HFF-Myc (cell line): ENCODE measurements at regions not wholly inside any gene's neighbourhood (a gene's known extent, or its start where the extent isn't known, plus 50 kb on each side); places are given as distances from the start of the nearest gene placed in this dataset.

Source experiments
- DNase-seq: peaks from one replicate; pipeline ENCODE4 v3.0.0-alpha.2; 2011; ENCODE audit warnings: low read depth; ENCODE audit errors: extremely low read depth
- H3K4me3 ChIP-seq: replicated peaks from 2 replicates; pipeline ENCODE4 v1.5.1; 2011; ENCODE audit warnings: low read depth, mild to moderate bottlenecking, control low read depth, low read length
- TF ChIP-seq, protein P1 (sequence below): IDR thresholded peaks from 2 replicates; pipeline ENCODE4 v1.5.1; 2012; ENCODE audit warnings: mild to moderate bottlenecking, low read depth, low read length, control low read depth; ENCODE audit errors: missing control alignments

DNA sequence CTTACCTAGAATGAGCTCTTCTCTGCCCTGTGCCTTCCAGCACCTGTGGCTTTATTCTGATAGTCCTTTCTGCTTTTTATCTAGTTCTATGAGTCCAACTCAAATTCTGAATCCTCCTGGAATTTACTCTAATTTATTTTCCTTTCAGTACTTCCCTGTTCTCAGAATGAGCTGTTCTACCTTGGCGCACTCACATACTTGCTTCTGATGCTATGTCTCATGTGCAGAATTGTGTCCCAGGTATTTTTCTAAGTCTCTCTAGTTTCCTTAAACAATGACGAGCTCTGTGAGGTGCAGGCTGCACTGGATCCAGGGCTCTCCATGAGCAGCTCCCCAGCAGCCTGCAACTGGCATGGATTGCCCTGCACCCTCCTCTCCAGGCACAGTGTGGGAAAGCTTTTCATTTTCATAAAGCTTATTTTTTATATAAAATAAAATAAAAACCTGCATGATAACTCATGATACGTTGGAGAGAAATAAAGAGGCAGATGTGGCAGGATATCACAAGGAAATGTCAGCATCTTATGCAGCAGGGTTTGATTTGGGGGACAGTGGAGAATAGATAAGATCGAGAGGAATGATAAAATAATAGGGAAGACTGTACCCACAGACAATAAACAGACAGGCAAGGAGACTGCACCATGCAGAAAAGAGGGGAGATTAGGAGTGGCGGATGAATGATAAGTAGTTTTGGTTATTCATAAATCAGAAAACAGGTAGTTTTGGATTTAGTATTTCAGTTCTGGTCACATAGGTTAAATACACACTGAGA, 258.2 kb upstream of the POM121L12 start:
- TF ChIP-seq, protein P1, sequence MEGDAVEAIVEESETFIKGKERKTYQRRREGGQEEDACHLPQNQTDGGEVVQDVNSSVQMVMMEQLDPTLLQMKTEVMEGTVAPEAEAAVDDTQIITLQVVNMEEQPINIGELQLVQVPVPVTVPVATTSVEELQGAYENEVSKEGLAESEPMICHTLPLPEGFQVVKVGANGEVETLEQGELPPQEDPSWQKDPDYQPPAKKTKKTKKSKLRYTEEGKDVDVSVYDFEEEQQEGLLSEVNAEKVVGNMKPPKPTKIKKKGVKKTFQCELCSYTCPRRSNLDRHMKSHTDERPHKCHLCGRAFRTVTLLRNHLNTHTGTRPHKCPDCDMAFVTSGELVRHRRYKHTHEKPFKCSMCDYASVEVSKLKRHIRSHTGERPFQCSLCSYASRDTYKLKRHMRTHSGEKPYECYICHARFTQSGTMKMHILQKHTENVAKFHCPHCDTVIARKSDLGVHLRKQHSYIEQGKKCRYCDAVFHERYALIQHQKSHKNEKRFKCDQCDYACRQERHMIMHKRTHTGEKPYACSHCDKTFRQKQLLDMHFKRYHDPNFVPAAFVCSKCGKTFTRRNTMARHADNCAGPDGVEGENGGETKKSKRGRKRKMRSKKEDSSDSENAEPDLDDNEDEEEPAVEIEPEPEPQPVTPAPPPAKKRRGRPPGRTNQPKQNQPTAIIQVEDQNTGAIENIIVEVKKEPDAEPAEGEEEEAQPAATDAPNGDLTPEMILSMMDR = no peak
- no peak for DNase-seq
- no peak overlapping the region for H3K4me3 ChIP-seq

DNA sequence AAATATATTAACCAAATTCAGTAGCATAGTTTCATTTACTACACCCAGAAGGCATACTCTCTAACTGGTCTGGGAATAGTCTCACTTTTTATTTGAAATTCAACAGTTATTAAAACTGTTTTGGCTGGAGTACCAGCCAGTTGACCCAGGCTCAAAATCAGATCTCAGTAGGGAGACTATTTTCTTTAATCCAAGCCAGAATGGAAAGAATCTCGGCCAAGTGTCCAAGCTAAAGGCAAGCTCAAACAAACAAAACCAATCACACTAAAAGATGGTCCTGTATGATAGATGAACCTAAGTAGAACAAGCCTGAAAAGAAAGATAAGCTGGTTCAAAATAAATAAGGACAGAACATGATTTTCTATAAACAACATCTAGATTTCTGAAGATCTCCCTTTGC, 259.6 kb upstream of the POM121L12 start:
- no peak for DNase-seq
- TF ChIP-seq, protein P1 = no peak
- no peak overlapping the region for H3K4me3 ChIP-seq

DNA sequence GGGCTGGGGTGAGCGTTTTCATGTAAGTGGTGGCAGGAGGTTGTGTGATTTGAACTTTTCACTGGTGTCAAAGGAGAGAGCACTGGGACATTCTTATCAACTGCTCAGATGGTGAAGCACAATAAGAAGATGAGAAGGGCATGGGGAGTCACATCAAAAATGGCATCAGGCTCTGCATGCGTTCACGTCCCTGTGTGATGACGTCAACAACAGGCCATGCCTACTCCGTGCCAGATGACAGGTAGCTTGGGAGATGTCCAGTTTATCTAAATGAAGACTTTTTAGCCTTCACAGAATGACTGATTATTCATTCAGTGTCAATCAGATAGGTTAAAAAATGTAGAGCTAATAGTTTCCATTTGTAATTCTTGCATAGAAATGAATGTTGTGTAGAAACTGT, 264.3 kb upstream of the POM121L12 start:
- TF ChIP-seq, protein P1 = no peak
- DNase-seq = no peak
- H3K4me3 ChIP-seq = no peak overlapping the region

DNA sequence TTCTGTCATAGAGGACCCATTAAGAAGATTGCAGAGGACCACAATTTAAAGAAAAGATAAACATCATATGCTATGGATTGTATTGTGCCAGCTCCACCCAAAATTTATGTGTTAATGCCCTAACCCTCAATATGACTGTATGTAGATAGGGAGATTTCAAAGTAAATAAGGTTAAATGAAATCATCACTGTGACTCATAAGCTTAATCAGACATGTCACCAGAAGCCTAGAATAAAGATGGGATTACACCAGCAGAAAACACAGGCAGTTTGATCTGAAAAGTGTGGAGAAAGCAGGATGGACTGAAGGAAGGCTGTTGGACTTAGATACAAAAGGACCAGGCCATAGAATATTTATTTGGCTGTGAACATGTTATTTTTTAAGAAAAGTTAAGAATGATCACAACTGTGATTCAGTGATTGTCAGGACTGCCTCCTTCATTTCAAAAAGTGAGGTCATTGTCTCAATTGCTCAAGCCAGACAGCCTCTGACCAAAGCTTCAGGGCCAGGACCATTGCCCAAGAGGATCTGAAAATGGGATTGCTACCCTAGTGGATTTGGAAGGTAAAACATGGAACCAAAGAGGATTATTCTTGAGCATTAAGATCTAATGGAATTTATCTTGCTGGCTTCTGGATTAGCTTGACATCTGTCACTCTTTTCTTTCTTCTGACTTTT, 270.8 kb upstream of the POM121L12 start:
- TF ChIP-seq, protein P1 = no peak
- no peak for DNase-seq
- H3K4me3 ChIP-seq = no peak overlapping the region

DNA sequence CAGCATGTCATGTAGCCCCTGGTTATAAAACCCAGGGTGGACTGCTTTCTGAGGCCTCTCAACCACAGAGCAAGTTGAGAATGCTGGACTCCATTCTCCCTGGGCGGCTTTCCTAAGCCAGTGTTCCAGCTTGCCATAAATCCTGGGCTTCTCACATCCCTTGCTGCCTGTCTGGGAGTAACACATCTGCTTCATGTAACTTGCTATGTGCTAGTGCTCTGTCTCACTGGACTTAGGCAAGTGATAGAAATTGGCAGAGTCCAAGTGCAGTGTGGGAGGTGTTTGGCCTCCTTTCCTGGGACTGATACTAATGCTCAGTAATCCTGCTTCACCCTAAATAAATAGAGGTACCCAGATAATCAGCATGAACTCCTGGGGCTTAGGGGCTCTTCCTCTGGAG, 277.1 kb upstream of the POM121L12 start:
- no peak overlapping the region for H3K4me3 ChIP-seq
- TF ChIP-seq, protein P1 = no peak
- no peak for DNase-seq

DNA sequence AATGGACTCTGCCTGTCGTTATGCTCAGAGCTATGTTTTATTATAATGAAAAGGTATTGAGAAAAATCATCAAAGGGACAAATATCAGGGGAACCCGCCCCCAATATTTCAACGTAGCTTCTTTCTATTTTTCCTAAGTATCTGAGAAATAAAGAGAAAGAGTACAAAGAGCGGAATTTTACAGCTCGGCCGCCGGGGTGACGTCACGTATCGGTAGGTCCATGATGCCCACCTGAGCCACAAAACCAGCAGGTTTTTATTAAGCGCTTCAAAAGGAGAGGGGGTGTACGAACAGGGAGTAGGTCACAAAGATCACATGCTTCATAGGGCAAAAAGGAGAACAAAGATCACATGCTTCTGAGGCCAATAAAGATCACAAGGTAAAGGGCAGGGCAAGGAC, 281.6 kb upstream of the POM121L12 start:
- TF ChIP-seq, protein P1 = no peak
- no peak for DNase-seq
- H3K4me3 ChIP-seq = no peak overlapping the region
